HS-27A (cell line): ENCODE measurements at regions not wholly inside any gene's neighbourhood (a gene's known extent, or its start where the extent isn't known, plus 50 kb on each side); places are given as distances from the start of the nearest gene placed in this dataset.

Source experiments
- DNase-seq: peaks from one replicate; pipeline ENCODE4 v3.0.0-alpha.2; 2012; ENCODE audit warnings: low read depth, missing footprints

DNA sequence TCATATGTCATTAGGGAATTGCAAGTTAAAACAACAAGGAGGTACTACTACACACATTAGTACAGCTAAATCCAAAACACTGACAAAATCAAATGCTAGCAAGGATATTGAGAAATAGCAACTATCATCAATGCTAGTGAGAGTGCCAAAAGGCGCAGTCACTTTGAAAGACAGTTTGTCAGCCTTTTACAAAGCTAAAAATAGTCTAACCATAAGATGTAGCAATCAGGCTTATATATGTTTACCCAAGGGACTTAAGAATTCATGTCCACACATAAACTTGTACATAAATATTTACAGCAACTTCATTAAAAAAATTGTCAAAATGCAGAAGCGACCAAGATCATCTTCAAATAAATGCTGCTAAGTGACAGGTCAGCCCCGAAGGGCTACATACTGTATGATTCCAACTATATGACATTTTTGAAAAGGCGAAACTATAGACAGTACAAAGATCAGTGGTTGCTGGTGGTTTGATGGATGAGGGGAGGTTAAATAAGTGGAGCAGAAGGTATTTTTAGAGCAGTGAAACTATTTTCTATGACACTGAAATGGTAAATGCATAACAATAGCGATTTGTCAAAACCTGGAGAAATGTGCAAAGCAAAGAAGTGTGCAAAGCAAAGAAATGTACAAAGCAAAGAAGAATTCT lies 704.8 kb downstream of the ARAP2 start:
- no peak for DNase-seq

- DNase-seq: no peak
Observed at GRCh38 chr4:35541146-35541887, 703.0 kb downstream of the ARAP2 start.

DNA sequence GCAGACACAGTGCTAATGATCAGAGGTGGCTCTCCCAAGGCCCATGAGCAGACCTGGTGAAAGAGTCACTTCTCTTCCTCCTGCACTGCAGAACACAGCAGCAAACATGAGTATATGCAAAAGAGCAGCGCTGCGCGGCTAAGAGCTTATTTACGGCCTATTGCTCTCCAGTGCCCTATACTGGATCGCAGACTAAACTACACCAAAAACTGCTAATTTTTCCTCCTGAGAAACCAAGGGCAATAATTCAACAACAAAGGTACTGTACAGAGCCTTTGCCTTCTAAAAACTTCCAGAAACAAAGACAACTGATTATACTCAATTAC lies 702.5 kb downstream of the ARAP2 start:
- DNase-seq: no peak

GRCh38 chr4:35548921-35549320 lies 695.4 kb downstream of the ARAP2 start:
- no peak for DNase-seq

- DNase-seq: no peak
Observed at GRCh38 chr4:35556387-35556786, 687.9 kb downstream of the ARAP2 start.

GRCh38 chr4:35559559-35560365 lies 684.6 kb downstream of the ARAP2 start:
- no peak for DNase-seq

GRCh38 chr4:35562861-35563260 lies 681.5 kb downstream of the ARAP2 start:
- DNase-seq: no peak

GRCh38 chr4:35565640-35566039 lies 678.7 kb downstream of the ARAP2 start:
- DNase-seq: no peak

DNA sequence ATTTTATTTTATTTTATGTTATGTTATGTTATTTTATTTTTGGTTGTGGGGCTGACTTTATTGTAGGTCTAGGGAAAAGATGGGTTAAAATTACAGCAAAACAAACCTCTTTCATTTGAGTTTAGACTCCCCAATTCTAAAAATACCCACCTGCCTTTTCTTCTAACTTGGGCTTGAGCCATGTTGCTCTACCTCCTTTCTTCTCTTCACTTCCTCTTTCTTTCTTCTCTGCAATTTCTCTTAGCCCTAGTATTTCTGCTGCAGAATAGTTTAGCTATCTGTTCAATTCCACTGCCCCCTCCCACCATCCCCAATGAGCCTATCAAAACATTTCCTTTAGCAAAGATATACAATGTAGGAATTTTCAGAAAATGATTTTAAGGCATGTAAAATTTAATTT lies 653.3 kb downstream of the ARAP2 start:
- DNase-seq: no peak

- DNase-seq: no peak
Observed at GRCh38 chr4:35604252-35604651, 640.1 kb downstream of the ARAP2 start.

DNA sequence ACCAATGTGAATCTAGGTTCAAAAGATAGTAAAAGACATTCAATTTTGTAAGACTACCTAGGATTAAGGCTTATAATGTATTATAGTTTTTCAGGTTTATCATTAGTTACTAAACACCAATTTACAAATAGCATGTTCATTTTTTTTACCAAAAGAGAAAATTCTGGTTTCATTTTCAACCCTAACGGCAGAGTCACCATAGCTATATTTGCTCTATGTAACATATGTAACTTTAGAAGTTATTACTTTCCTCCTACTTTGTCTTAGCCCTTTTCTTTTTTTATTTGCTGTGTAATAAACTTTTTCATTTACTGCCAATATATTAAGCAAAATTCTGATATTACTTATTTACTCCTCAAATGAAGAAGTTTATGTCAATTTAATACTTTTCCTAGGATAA lies 639.6 kb downstream of the ARAP2 start:
- DNase-seq: no peak

GRCh38 chr4:35608205-35608604 lies 636.1 kb downstream of the ARAP2 start:
- DNase-seq: no peak

GRCh38 chr4:35614120-35614519 lies 630.2 kb downstream of the ARAP2 start:
- DNase-seq: no peak

DNA sequence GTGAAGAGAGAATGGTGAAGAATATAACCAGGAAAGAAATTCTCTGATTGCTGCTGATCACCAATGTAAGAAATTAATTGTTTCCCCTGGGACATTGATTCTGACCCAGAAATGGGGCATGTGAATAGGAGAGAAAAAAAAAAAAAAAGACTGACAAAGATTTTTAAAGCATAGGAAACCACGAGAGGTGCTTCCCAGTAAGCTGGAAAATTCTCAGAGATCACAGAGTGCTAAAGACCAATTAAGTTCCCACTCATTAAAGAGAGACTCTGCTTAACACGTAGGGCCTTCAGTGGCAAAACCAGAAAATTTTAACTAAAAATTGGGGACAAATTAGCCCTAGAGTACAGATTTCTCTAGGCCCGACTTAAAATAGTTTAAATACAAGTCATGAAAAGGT lies 604.4 kb downstream of the ARAP2 start:
- no peak for DNase-seq

GRCh38 chr4:35643661-35644060 lies 600.7 kb downstream of the ARAP2 start:
- no peak for DNase-seq

DNA sequence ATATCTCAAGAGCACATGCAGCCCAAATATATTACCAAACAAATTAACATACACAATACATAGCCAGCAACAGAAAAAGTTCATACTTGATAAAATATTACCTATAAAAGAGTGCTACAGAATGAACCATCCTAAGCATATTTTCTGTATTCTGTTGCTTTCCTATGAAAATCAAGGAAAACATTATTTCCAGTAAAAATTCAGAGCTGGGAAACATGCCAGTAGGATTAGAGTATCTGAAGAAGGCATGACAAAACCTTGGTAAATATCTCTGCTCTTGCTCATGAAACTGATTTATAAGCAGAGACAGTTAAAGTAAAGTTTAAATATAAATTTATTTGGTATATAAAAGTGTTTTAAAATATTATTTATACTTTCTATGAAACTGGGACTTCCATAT lies 599.7 kb downstream of the ARAP2 start:
- DNase-seq: no peak

DNA sequence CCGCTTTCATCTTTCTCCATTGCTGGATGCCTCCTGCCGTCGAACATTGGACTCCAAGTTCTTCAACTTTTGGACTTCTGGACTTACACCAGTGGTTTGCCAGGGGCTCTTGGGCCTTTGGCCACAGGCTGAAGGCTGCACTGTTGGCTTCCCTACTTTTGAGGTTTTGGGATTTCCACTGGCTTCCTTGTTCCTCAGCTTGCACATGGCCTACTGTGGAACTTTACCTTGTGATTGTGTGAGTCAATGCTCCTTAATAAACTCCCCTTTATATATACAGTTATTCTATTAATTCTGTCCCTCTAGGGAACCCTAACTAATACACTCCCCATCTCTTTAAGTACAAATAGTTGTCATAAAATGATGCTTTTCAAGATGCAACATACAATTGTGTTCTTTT lies 595.3 kb downstream of the ARAP2 start:
- no peak for DNase-seq

DNA sequence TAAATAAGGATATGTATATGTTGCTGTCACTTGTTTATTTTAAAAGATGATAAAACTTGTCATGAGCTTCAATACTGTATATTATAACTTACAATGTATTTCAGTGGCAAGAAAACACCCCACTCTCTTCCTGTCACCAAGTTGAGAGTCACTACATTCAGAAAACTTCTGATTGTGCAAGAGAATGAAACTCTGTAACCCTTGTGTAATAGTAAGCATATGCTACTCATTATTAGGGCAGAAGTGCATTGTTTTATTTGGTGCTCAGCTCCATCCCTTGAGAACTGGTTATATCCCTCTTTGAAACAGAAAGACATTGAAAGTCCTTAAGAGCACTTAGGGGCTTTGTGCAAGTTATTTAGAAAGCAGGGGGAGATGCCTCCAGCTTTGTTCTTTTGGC lies 594.5 kb downstream of the ARAP2 start:
- DNase-seq: no peak

GRCh38 chr4:35652197-35652596 lies 592.1 kb downstream of the ARAP2 start:
- DNase-seq: no peak

- DNase-seq: no peak
Observed at GRCh38 chr4:35653451-35653850, 590.9 kb downstream of the ARAP2 start.

DNA sequence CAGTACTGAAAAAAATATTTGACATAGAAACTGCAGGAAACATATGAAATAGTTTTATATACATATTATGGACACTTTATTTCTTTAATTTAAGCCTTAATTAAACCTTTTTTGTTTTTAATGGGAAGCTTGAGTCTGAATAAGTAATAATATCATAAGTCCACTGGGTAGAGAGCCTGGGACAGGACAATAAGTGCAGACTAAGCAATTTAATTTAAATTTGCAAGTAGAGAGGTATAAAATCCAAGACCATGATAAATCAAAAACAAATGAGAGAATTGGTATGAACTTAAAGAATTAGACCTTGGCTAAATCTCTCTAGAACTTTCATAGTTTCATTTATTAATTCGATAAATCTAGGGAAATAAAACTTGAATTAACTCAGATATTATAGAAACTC lies 571.2 kb downstream of the ARAP2 start:
- no peak for DNase-seq

GRCh38 chr4:35684755-35685154 lies 559.6 kb downstream of the ARAP2 start:
- no peak for DNase-seq

GRCh38 chr4:35689870-35690269 lies 554.4 kb downstream of the ARAP2 start:
- DNase-seq: no peak
